AG04450 (cell line): ENCODE measurements at regions not wholly inside any gene's neighbourhood (a gene's known extent, or its start where the extent isn't known, plus 50 kb on each side); places are given as distances from the start of the nearest gene placed in this dataset.

Source experiments
- CTCF ChIA-PET: fragments of 300-600, 350-600 bp; formaldehyde crosslinking; extraction: SDS; loops from one replicate; lab custom pipeline; 2022; ENCODE audit warnings: antibody characterized with exemption, inconsistent platforms; lab: Charles Lee
- POLR2A ChIA-PET: fragments of 350-600 bp; formaldehyde crosslinking; extraction: SDS; loops from one replicate; lab custom pipeline; 2021; ENCODE audit warnings: antibody characterized with exemption, inconsistent platforms; lab: Yijun Ruan, JAX
- DNase-seq: peaks from one replicate; pipeline ENCODE4 v3.0.0-alpha.2; 2011; ENCODE audit warnings: low read depth, low spot score
- H3K27ac ChIP-seq: one replicate; pipeline ENCODE4 v1.5.1; 2012; ENCODE audit warnings: low read depth, low read length, control low read depth
- H3K27me3 ChIP-seq: one replicate; pipeline ENCODE4 v1.6.0; 2012; ENCODE audit warnings: low read length; ENCODE audit not compliant: control insufficient read depth, insufficient read depth
- H3K4me3 ChIP-seq: 2 replicates; pipeline ENCODE4 v1.5.1; 2011; ENCODE audit warnings: mild to moderate bottlenecking, low read depth, low read length, control low read depth
- H3K9me3 ChIP-seq: 2 replicates; pipeline ENCODE4 v1.5.1; 2012; ENCODE audit warnings: low read length; ENCODE audit not compliant: control insufficient read depth, insufficient read depth
- CTCF ChIP-seq: IDR thresholded peaks from 2 replicates; pipeline ENCODE4 v1.5.1; 2011; ENCODE audit warnings: low read depth, low read length, control low read depth, inconsistent platforms

- ChIA-PET POLR2A (no interaction called here), CTCF (no interaction called here)
- Histone ChIP-seq H3K27ac (no peak overlapping the region), H3K9me3 (no peaks in the 10 kb centered on the region), H3K27me3 (no peaks in the 10 kb centered on the region), H3K4me3 (no peak overlapping the region)
- no peak for DNase-seq
- no peak for TF ChIP-seq CTCF
Measured at GRCh38 chr1:30284728-30285475, 438.5 kb downstream of the MATN1 start.

- no peaks in the 10 kb centered on the region for H3K9me3 ChIP-seq
- DNase-seq, result no peak
- no peak for TF ChIP-seq CTCF
- ChIA-PET POLR2A (no interaction called here), CTCF (no interaction called here)
- no peak overlapping the region for H3K27ac ChIP-seq
- H3K27me3 ChIP-seq, result no peaks in the 10 kb centered on the region
- no peak overlapping the region for H3K4me3 ChIP-seq
Measured at GRCh38 chr1:30284226-30284625, 439.2 kb downstream of the MATN1 start.

GRCh38 chr1:30283199-30283962 is 440.0 kb downstream of the MATN1 start:
- POLR2A ChIA-PET, result interaction anchor here (1.0 kb wide), 1 partner anchor 29 kb away, joined by 3 read pairs; no protein-coding TSS in a partner anchor
- no peaks in the 10 kb centered on the region for H3K9me3 ChIP-seq
- TF ChIP-seq CTCF, result no peak
- CTCF ChIA-PET, result no interaction called here
- H3K27me3 ChIP-seq, result no peaks in the 10 kb centered on the region
- no peak overlapping the region for H3K27ac ChIP-seq
- H3K4me3 ChIP-seq, result no peak overlapping the region
- no peak for DNase-seq

- Histone ChIP-seq H3K9me3 (no peaks in the 10 kb centered on the region), H3K4me3 (no peak overlapping the region), H3K27ac (no peak overlapping the region), H3K27me3 (no peaks in the 10 kb centered on the region)
- no peak for DNase-seq
- no peak for TF ChIP-seq CTCF
- ChIA-PET CTCF (interaction anchor here (0.7 kb wide), 1 partner anchor 356 kb away, joined by 3 read pairs; no protein-coding TSS in a partner anchor), POLR2A (no interaction called here)
Measured at GRCh38 chr1:30280572-30280971, 442.8 kb downstream of the MATN1 start.

- no peak for DNase-seq
- ChIA-PET POLR2A (no interaction called here), CTCF (no interaction called here)
- Histone ChIP-seq H3K9me3 (peaks cover 15% of the 10 kb centered on the region; the same call in 1 of the 2 replicates), H3K4me3 (no peak overlapping the region), H3K27me3 (no peaks in the 10 kb centered on the region), H3K27ac (no peak overlapping the region)
- TF ChIP-seq CTCF, result no peak
Measured at GRCh38 chr1:30277911-30278310, 445.5 kb downstream of the MATN1 start.
